ENCODE measurements at regions not wholly inside any gene's neighbourhood (a gene's known extent, or its start where the extent isn't known, plus 50 kb on each side); places are given as distances from the start of the nearest gene placed in this dataset.

DNA sequence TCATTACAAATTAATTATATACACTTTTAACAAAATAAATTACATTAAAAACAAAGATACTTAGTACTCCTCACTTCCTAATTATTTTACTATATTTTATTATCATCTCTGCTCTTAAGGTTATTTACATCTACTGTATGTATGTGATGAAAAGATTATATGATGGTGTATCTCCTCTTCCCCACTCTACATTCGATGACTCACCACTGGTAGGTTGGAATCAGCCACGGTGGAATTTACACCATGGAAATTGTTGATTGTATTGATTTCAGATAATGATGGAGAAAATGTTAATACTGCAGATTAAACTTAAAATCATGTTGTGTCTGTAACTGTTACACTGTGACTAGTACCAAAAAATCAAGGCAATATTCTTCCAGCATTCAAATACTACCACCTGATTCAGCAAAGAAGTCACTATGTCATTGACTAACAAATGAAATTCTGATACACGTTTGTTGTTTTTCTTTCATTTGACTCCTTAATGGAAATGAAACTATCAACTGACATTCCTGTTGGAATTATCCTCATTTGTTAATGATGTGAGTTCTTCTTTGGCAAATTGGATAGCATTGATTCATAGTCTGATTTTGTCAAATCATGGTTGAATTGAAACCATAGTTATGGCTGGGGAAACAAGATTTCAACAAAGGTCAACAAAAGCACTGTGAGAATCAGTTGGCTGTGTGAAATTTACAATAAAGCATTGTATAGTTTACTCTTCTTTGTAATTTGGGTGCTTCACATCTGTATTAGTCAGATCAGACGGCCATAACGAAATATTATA lies 69.0 kb upstream of the NLK start:
- Mint-ChIP-seq H3K4me3 (no peak overlapping the region), H3K36me3 (ENCODE audit: low read depth) (no peaks in the 10 kb centered on the region), H3K27me3 (ENCODE audit: insufficient read depth) (peaks cover 11% of the 10 kb centered on the region), H3K27ac (no peak overlapping the region), H3K9me3 (no peaks in the 10 kb centered on the region), H3K4me1 (peaks cover 16% of the 10 kb centered on the region)
- Histone ChIP-seq H3K27me3 (ENCODE audit: control insufficient read depth, insufficient read depth, low read length, poor library complexity, severe bottlenecking) (no peaks in the 10 kb centered on the region), H3K9me3 (ENCODE audit: control insufficient read depth, low read length) (no peaks in the 10 kb centered on the region), H3K27ac (ENCODE audit: low read depth, low read length) (no peak overlapping the region), H3K36me3 (ENCODE audit: control insufficient read depth, insufficient read depth, low read length) (no peaks in the 10 kb centered on the region), H3K4me1 (ENCODE audit: control insufficient read depth, insufficient read depth, low read length) (no peaks in the 10 kb centered on the region), H3K4me3 (ENCODE audit: low read length) (no peak overlapping the region), H3K9ac (ENCODE audit: extremely low read depth, low read length, poor library complexity, severe bottlenecking) (no peak overlapping the region)
- TF ChIP-seq, protein P1, sequence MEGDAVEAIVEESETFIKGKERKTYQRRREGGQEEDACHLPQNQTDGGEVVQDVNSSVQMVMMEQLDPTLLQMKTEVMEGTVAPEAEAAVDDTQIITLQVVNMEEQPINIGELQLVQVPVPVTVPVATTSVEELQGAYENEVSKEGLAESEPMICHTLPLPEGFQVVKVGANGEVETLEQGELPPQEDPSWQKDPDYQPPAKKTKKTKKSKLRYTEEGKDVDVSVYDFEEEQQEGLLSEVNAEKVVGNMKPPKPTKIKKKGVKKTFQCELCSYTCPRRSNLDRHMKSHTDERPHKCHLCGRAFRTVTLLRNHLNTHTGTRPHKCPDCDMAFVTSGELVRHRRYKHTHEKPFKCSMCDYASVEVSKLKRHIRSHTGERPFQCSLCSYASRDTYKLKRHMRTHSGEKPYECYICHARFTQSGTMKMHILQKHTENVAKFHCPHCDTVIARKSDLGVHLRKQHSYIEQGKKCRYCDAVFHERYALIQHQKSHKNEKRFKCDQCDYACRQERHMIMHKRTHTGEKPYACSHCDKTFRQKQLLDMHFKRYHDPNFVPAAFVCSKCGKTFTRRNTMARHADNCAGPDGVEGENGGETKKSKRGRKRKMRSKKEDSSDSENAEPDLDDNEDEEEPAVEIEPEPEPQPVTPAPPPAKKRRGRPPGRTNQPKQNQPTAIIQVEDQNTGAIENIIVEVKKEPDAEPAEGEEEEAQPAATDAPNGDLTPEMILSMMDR (conservative IDR thresholded peaks at IDR 0.05): no peak
- 87 to 96% methylated on average over 2 to 3 of the region's 5 CpGs for WGBS, 2 experiments (ENCODE audit: insufficient coverage in 1 of 2, insufficient read length in 1 of 2)
- DNase-seq: no peak

DNA sequence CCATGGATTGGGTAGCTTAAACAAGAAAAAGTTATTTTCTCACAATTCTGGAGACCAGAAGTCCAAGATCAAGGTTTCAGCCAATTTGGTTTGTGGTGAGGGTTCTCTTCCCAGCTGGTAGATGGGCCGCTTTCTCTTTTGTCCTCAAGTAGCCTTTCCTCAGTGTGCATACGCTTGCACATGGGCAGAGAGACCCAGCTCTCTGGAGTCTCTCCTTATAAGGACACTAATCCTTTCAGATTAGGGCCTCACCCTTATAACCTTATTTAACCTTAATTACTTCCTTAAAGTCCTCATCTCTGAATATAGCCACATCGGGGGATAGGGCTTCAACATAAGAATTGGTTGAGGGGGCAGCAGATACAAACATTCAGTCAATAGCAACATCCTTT lies 68.4 kb upstream of the NLK start:
- Histone ChIP-seq H3K4me3 (ENCODE audit: low read length) (no peak overlapping the region), H3K36me3 (ENCODE audit: control insufficient read depth, insufficient read depth, low read length) (no peaks in the 10 kb centered on the region), H3K4me1 (ENCODE audit: control insufficient read depth, insufficient read depth, low read length) (no peaks in the 10 kb centered on the region), H3K27me3 (ENCODE audit: control insufficient read depth, insufficient read depth, low read length, poor library complexity, severe bottlenecking) (no peaks in the 10 kb centered on the region), H3K9me3 (ENCODE audit: control insufficient read depth, low read length) (no peaks in the 10 kb centered on the region), H3K9ac (ENCODE audit: extremely low read depth, low read length, poor library complexity, severe bottlenecking) (no peak overlapping the region), H3K27ac (ENCODE audit: low read depth, low read length) (no peak overlapping the region)
- no peak for DNase-seq
- TF ChIP-seq, protein P1 (conservative IDR thresholded peaks at IDR 0.05): no peak
- no peaks in the 10 kb centered on the region for H3K36me3 Mint-ChIP-seq (ENCODE audit: low read depth)
- WGBS, 2 experiments (ENCODE audit: insufficient coverage in 1 of 2, insufficient read length in 1 of 2): 86 to 92% methylated on average over 1 to 3 of the region's 3 CpGs
- H3K27ac Mint-ChIP-seq: no peak overlapping the region
- peaks cover 10% of the 10 kb centered on the region for H3K27me3 Mint-ChIP-seq (ENCODE audit: insufficient read depth)
- no peaks in the 10 kb centered on the region for H3K9me3 Mint-ChIP-seq
- H3K4me1 Mint-ChIP-seq: peaks cover 16% of the 10 kb centered on the region
- H3K4me3 Mint-ChIP-seq: no peak overlapping the region

DNA sequence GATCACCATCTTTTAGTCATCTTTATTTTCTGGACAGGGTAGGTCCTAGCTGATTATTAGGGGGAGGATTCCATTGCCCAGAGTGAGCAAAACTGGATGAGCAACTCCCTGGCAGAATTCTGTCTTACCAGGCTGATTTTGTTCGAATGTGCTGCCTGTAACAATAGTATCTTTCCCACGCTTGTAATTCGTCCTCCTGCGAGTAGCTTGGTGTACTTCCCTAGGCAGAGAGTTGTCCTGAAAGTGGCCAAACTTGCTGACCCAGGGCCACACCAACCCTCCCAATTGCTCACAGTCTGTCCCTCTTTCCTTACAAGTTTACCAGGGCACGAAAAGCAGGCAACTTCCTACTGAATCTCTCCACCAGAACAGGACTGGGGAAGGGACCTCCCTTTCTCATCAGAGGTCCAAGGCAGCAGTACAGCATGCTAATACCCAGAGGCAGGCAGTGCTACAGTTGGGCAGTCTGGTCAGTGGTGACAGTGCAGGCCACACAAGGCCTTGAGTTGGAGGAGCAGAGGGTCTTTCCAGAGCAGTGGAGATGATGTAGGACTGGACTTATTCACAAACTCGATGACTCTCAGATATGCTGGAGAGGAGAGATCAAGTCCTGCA lies 67.8 kb upstream of the NLK start:
- no peaks in the 10 kb centered on the region for H3K27me3 ChIP-seq (ENCODE audit: control insufficient read depth, insufficient read depth, low read length, poor library complexity, severe bottlenecking)
- no peaks in the 10 kb centered on the region for H3K9me3 ChIP-seq (ENCODE audit: control insufficient read depth, low read length)
- Mint-ChIP-seq H3K4me3 (no peak overlapping the region), H3K36me3 (ENCODE audit: low read depth) (no peaks in the 10 kb centered on the region), H3K9me3 (no peaks in the 10 kb centered on the region), H3K27me3 (ENCODE audit: insufficient read depth) (peaks cover 9% of the 10 kb centered on the region), H3K27ac (no peak overlapping the region), H3K4me1 (peaks cover 16% of the 10 kb centered on the region)
- 78 to 86% methylated on average over 6 of the region's 6 CpGs for WGBS, 2 experiments (ENCODE audit: insufficient coverage in 1 of 2, insufficient read length in 1 of 2)
- no peak overlapping the region for H3K4me3 ChIP-seq (ENCODE audit: low read length)
- H3K9ac ChIP-seq (ENCODE audit: extremely low read depth, low read length, poor library complexity, severe bottlenecking): no peak overlapping the region
- H3K36me3 ChIP-seq (ENCODE audit: control insufficient read depth, insufficient read depth, low read length): no peaks in the 10 kb centered on the region
- no peaks in the 10 kb centered on the region for H3K4me1 ChIP-seq (ENCODE audit: control insufficient read depth, insufficient read depth, low read length)
- TF ChIP-seq, protein P1 (conservative IDR thresholded peaks at IDR 0.05): no peak
- peak; percentile 48 for DNase-seq
- H3K27ac ChIP-seq (ENCODE audit: low read depth, low read length): no peak overlapping the region
